Epithelial cell of esophagus (primary cell): ENCODE measurements at regions not wholly inside any gene's neighbourhood (a gene's known extent, or its start where the extent isn't known, plus 50 kb on each side); places are given as distances from the start of the nearest gene placed in this dataset.

Source experiments
- DNase-seq: peaks from one replicate; pipeline ENCODE4 v3.0.0; 2010; ENCODE audit warnings: low read depth
- H3K4me3 ChIP-seq: 2 replicates; pipeline ENCODE4 v1.5.1; 2011; ENCODE audit warnings: mild to moderate bottlenecking, low read length, control low read depth
- CTCF ChIP-seq: IDR thresholded peaks from 2 replicates; pipeline ENCODE4 v1.5.1; 2011; ENCODE audit warnings: low read depth, mild to moderate bottlenecking, low read length, control low read depth, inconsistent platforms; ENCODE audit not compliant: insufficient read depth; ENCODE audit errors: missing control alignments

GRCh38 chr2:83162421-83162820, 1296.7 kb downstream of the SUCLG1 start:
- DNase-seq, result peak; percentile 39
- TF ChIP-seq CTCF, result no peak
- no peak overlapping the region for H3K4me3 ChIP-seq

- no peak overlapping the region for H3K4me3 ChIP-seq
- DNase-seq, result peak; percentile 75
- no peak for TF ChIP-seq CTCF
Measured at GRCh38 chr2:83160571-83160970, 1298.5 kb downstream of the SUCLG1 start.

- no peak overlapping the region for H3K4me3 ChIP-seq
- no peak for DNase-seq
- no peak for TF ChIP-seq CTCF
Measured at GRCh38 chr2:83155826-83156225, 1303.3 kb downstream of the SUCLG1 start.

- no peak overlapping the region for H3K4me3 ChIP-seq
- DNase-seq, result no peak
- TF ChIP-seq CTCF, result no peak
Measured at GRCh38 chr2:83143946-83144345, 1315.1 kb downstream of the SUCLG1 start.

GRCh38 chr2:83142934-83143333, 1316.1 kb downstream of the SUCLG1 start:
- no peak for TF ChIP-seq CTCF
- no peak for DNase-seq
- H3K4me3 ChIP-seq, result no peak overlapping the region

GRCh38 chr2:83115606-83116005, 1343.5 kb downstream of the SUCLG1 start:
- H3K4me3 ChIP-seq, result no peak overlapping the region
- TF ChIP-seq CTCF, result no peak

GRCh38 chr2:83115155-83115554, 1343.9 kb downstream of the SUCLG1 start:
- no peak for DNase-seq
- TF ChIP-seq CTCF, result no peak
- no peak overlapping the region for H3K4me3 ChIP-seq

More at GRCh38 chr2:83115606-83116005, 1343.5 kb downstream of the SUCLG1 start:
- DNase-seq, result no peak
